NT2/D1 (cell line): ENCODE measurements at regions not wholly inside any gene's neighbourhood (a gene's known extent, or its start where the extent isn't known, plus 50 kb on each side); places are given as distances from the start of the nearest gene placed in this dataset.

Source experiments
- DNase-seq: peaks from one replicate; pipeline ENCODE4 v3.0.0-alpha.2; 2011; ENCODE audit warnings: low read depth, low spot score
- H3K27me3 ChIP-seq: 2 replicates; pipeline ENCODE4 v1.6.0; 2011; ENCODE audit warnings: mild to moderate bottlenecking; ENCODE audit not compliant: insufficient read length, insufficient read depth
- H3K36me3 ChIP-seq: 2 replicates; pipeline ENCODE4 v1.6.1; 2011; ENCODE audit warnings: mild to moderate bottlenecking, low read length, mixed read lengths; ENCODE audit not compliant: insufficient read depth, insufficient read length
- H3K4me1 ChIP-seq: 2 replicates; pipeline ENCODE4 v1.5.1; 2011; ENCODE audit not compliant: insufficient read depth, insufficient read length
- H3K4me3 ChIP-seq: 2 replicates; pipeline ENCODE4 v1.5.1; 2011; ENCODE audit warnings: low read depth; ENCODE audit not compliant: insufficient read length
- H3K9ac ChIP-seq: 2 replicates; pipeline ENCODE4 v1.6.0; 2011; ENCODE audit warnings: low read depth; ENCODE audit not compliant: insufficient read length
- H3K9me3 ChIP-seq: 2 replicates; pipeline ENCODE4 v1.5.1; 2011; ENCODE audit warnings: mild to moderate bottlenecking, low read length; ENCODE audit not compliant: insufficient read depth
- SUZ12 ChIP-seq: IDR thresholded peaks from 2 replicates; pipeline ENCODE4 v1.6.1; 2011; ENCODE audit not compliant: insufficient read length, insufficient read depth; ENCODE audit errors: extremely low read depth
- YY1 ChIP-seq: IDR thresholded peaks from 2 replicates; pipeline ENCODE4 v1.6.1; 2011; ENCODE audit not compliant: insufficient read length, insufficient read depth
- ZNF274 ChIP-seq: IDR thresholded peaks from 2 replicates; pipeline ENCODE4 v1.6.1; 2011; ENCODE audit warnings: mild to moderate bottlenecking, low read depth, low read length

DNA sequence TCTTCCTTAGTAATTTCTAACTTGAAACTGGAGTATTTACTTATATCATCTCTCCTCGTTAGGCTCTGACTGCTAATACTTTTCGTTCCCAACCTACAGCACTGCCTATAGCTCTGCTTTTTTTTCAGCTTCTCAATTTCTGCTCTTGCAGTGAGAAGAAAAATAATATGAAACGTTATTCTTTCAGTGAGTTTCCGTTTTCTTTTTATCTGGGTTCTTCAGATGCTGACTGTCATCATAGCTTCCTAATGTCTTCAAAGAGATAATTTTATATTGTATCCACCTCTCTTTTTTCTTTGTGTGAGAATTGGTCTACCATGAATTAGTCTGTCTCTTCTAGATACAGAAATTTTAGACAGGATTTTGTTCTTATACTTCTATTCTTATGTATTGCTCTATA lies 454.9 kb downstream of the LMO7 start:
- H3K9ac ChIP-seq = no peak overlapping the region
- H3K27me3 ChIP-seq = no peaks in the 10 kb centered on the region
- no peaks in the 10 kb centered on the region for H3K36me3 ChIP-seq
- peaks cover 8% of the 10 kb centered on the region for H3K9me3 ChIP-seq
- H3K4me3 ChIP-seq = no peak overlapping the region
- H3K4me1 ChIP-seq = no peaks in the 10 kb centered on the region
- TF ChIP-seq YY1 = no peak
- TF ChIP-seq ZNF274 = no peak
- TF ChIP-seq SUZ12 = no peak
- DNase-seq = no peak

DNA sequence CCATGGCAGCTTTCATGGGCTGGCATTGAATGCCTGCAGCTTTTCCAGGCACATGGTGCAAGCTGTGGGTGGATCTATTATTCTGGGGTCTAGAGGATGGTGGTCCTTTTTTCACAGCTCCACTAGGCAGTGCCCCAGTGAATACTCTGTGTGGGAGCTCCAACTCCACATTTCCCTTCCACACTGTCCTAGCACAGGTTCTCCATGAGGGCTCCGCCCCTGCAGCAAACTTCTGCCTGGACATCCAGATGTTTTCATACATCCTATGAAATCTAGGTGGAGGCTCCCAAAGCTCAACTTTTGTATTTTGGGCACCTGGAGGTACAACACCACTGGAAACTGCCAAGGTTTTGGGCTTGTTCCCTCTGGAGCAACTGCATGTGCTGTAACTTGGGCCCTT lies 450.6 kb downstream of the LMO7 start:
- DNase-seq = no peak
- no peaks in the 10 kb centered on the region for H3K4me1 ChIP-seq
- no peak overlapping the region for H3K4me3 ChIP-seq

DNA sequence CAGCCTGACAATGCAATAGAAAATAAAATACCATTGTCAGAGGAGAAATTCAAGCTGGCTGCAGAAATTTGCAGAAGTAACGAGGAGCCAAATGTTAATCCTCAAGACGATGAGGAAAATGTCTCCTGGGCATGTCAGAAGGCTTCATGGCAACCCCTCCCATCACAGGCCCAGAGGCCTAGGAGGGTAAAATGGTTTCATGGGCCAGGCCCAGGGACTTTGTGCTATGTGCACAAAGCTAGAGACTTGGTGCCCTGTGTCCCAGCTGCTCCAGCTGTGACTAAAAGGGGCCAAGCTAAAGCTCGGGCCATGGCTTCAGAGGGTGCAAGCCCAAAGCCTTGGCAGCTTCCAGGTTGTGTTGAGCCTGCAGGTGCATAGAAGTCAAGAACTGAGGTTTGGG lies 431.7 kb downstream of the LMO7 start:
- no peaks in the 10 kb centered on the region for H3K4me1 ChIP-seq
- TF ChIP-seq SUZ12 = no peak
- TF ChIP-seq ZNF274 = no peak
- no peak for TF ChIP-seq YY1

More for the DNA sequence above, 450.6 kb downstream of the LMO7 start:
- Histone ChIP-seq H3K9me3 (peaks cover 8% of the 10 kb centered on the region), H3K36me3 (no peaks in the 10 kb centered on the region), H3K27me3 (no peaks in the 10 kb centered on the region), H3K9ac (no peak overlapping the region)
- no peak for TF ChIP-seq YY1
- no peak for TF ChIP-seq ZNF274

DNA sequence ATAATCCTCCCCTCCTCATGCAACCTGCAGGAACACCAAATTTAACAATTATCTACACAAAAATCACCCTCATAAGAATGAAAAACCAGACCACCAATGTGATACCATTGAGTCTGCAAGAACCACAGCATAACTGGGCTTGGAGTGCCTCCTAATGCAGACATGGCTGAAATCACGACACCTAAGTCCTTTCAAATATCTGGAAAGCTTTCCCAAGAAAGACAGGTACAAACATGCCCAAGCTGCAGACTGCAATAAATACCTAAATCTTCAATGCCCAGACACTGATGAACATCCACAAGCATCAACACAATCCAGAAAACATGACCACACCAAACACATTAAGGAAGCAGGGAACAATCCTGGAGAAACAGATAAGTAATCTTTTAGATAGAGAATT lies 417.1 kb downstream of the LMO7 start:
- no peak for DNase-seq
- H3K4me3 ChIP-seq = no peak overlapping the region
- no peaks in the 10 kb centered on the region for H3K27me3 ChIP-seq
- H3K36me3 ChIP-seq = no peaks in the 10 kb centered on the region
- TF ChIP-seq ZNF274 (no peak), YY1 (no peak), SUZ12 (no peak)
- H3K9ac ChIP-seq = no peak overlapping the region
- H3K4me1 ChIP-seq = no peaks in the 10 kb centered on the region
- H3K9me3 ChIP-seq = no peaks in the 10 kb centered on the region

More for the DNA sequence above, 431.7 kb downstream of the LMO7 start:
- Histone ChIP-seq H3K4me3 (no peak overlapping the region), H3K27me3 (no peaks in the 10 kb centered on the region), H3K36me3 (no peaks in the 10 kb centered on the region), H3K9ac (no peak overlapping the region), H3K9me3 (no peaks in the 10 kb centered on the region)
- no peak for DNase-seq

DNA sequence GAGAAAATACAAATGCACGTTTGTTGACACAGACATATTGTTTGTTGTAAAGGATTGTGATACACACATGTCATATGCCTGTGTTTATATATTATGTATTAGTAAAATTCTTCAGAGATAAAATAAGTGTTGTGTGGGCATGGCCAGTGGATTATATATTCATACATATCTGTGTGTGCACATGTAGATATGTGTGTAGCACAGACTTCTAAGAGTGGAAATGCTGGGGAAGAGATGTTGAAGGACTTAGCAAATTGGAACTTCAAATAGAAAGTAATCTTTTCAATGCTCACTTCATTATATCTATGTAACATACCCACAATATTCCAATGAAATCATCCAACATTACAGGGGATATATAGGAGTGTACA lies 413.2 kb downstream of the LMO7 start:
- Histone ChIP-seq H3K27me3 (no peaks in the 10 kb centered on the region), H3K4me3 (no peak overlapping the region), H3K36me3 (no peaks in the 10 kb centered on the region), H3K4me1 (no peaks in the 10 kb centered on the region), H3K9ac (no peak overlapping the region), H3K9me3 (no peaks in the 10 kb centered on the region)
- no peak for DNase-seq
- no peak for TF ChIP-seq SUZ12
- TF ChIP-seq YY1 = no peak
- no peak for TF ChIP-seq ZNF274

DNA sequence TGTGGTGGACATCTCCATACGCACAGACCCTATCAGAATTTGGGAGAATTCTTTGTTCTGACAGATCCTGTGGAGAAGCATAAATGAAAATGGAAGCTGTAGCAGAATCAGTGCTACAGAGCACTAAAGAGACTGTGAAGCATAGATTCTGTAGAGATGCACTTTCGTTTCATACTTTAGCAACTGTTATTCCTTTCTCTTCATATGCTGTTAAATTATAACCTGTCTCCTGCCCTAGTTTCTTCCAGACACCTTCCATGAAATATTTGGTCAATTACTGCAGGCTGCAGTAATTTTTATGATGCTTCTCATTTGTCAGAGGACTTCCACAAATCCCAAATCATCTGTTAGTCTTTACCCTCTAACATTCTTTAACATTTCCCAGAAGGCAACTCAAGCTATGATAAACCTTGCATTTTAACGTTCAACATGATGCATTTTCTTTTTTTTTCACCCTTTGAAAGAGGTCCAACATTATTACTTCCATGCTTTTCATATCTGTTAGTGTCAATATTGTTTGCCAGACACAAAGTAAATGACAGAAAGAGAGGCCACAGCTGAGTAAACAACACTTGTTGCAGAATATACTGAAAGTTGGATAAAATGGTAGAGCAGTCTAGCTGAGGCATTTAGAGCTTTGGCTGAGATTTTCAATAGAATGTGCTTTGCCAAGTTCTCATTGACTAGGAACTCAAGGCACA lies 412.7 kb downstream of the LMO7 start:
- no peak for DNase-seq

DNA sequence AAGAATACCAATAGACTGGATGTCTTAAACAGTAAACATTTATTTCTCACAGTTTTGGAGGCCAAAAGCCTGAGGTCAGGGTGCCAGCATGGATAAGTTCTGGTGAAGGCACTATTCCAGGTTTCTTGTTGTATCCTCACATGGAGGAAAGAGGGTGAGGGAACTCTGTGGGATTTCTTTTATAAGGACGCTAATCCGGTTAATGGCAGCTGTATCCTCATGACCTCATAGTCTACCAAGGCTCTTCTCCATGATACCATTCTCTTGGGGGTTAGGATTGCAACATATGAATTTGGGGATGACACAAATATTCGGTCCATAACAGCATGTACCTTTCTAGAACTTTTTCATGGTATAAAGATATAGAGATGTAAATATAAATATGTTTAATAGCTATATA lies 412.0 kb downstream of the LMO7 start:
- no peaks in the 10 kb centered on the region for H3K9me3 ChIP-seq
- H3K9ac ChIP-seq = no peak overlapping the region
- no peak for DNase-seq
- H3K36me3 ChIP-seq = no peaks in the 10 kb centered on the region
- no peak overlapping the region for H3K4me3 ChIP-seq
- TF ChIP-seq SUZ12 (no peak), YY1 (no peak), ZNF274 (no peak)
- no peaks in the 10 kb centered on the region for H3K27me3 ChIP-seq
- H3K4me1 ChIP-seq = no peaks in the 10 kb centered on the region

More for the DNA sequence above, 412.7 kb downstream of the LMO7 start:
- no peak for TF ChIP-seq ZNF274
- TF ChIP-seq YY1 = no peak
- no peak for TF ChIP-seq SUZ12
- Histone ChIP-seq H3K4me3 (no peak overlapping the region), H3K27me3 (no peaks in the 10 kb centered on the region), H3K36me3 (no peaks in the 10 kb centered on the region), H3K4me1 (no peaks in the 10 kb centered on the region), H3K9me3 (no peaks in the 10 kb centered on the region), H3K9ac (no peak overlapping the region)
